Tongue (tissue), 1 donor: ENCODE measurements at regions not wholly inside any gene's neighbourhood (a gene's known extent, or its start where the extent isn't known, plus 50 kb on each side); places are given as distances from the start of the nearest gene placed in this dataset.
"Not testable (repeated sequence)": the region's sequence is repeated elsewhere in the genome, so short reads cannot be mapped to it uniquely, and the experiment has no call there.

Experiments
- DNase-seq: peaks from one replicate; pipeline ENCODE4 v3.0.0-alpha.2; 2015

GRCh38 chr13:103515410-103515809 lies 449.2 kb upstream of the SLC10A2 start:
- no peak for DNase-seq

- no peak for DNase-seq
These were observed 448.4 kb upstream of the SLC10A2 start for GRCh38 chr13:103514619-103515018.

- no peak for DNase-seq
These were observed 448.0 kb upstream of the SLC10A2 start for GRCh38 chr13:103514188-103514587.

GRCh38 chr13:103510007-103510535 lies 443.9 kb upstream of the SLC10A2 start:
- DNase-seq, result peak; percentile 41

GRCh38 chr13:103497404-103497803 lies 431.2 kb upstream of the SLC10A2 start:
- DNase-seq, result no peak

- DNase-seq, result peak; percentile 3
These were observed 421.6 kb upstream of the SLC10A2 start for GRCh38 chr13:103487841-103488240.

GRCh38 chr13:103473081-103473480 lies 406.9 kb upstream of the SLC10A2 start:
- DNase-seq, result no peak

GRCh38 chr13:103471896-103472295 lies 405.7 kb upstream of the SLC10A2 start:
- no peak for DNase-seq

GRCh38 chr13:103469771-103470170 lies 403.6 kb upstream of the SLC10A2 start:
- DNase-seq, result no peak

GRCh38 chr13:103466761-103467160 lies 400.5 kb upstream of the SLC10A2 start:
- no peak for DNase-seq

- not testable (repeated sequence) for DNase-seq
These were observed 394.0 kb upstream of the SLC10A2 start for GRCh38 chr13:103460246-103460645.

GRCh38 chr13:103457050-103457449 lies 390.8 kb upstream of the SLC10A2 start:
- not testable (repeated sequence) for DNase-seq

GRCh38 chr13:103451656-103452055 lies 385.4 kb upstream of the SLC10A2 start:
- DNase-seq, result no peak

- no peak for DNase-seq
These were observed 377.4 kb upstream of the SLC10A2 start for GRCh38 chr13:103443604-103444003.

- peak; percentile 28 for DNase-seq
These were observed 371.4 kb upstream of the SLC10A2 start for GRCh38 chr13:103437651-103438050.

- no peak for DNase-seq
These were observed 369.9 kb upstream of the SLC10A2 start for GRCh38 chr13:103436057-103436654.

- peak; percentile 64 for DNase-seq
These were observed 365.6 kb upstream of the SLC10A2 start for GRCh38 chr13:103431856-103432255.

- no peak for DNase-seq
These were observed 364.2 kb upstream of the SLC10A2 start for GRCh38 chr13:103430368-103430767.

- no peak for DNase-seq
These were observed 343.8 kb upstream of the SLC10A2 start for GRCh38 chr13:103410002-103410401.

GRCh38 chr13:103406967-103407366 lies 340.8 kb upstream of the SLC10A2 start:
- peak; percentile 2 for DNase-seq

- no peak for DNase-seq
These were observed 339.1 kb upstream of the SLC10A2 start for GRCh38 chr13:103405297-103405696.

- no peak for DNase-seq
These were observed 337.6 kb upstream of the SLC10A2 start for GRCh38 chr13:103403814-103404213.

GRCh38 chr13:103403148-103403740 lies 337.0 kb upstream of the SLC10A2 start:
- DNase-seq, result no peak

GRCh38 chr13:103395139-103395538 lies 328.9 kb upstream of the SLC10A2 start:
- DNase-seq, result no peak
